Heart right ventricle (tissue), 16 donors: ENCODE measurements at regions not wholly inside any gene's neighbourhood (a gene's known extent, or its start where the extent isn't known, plus 50 kb on each side); places are given as distances from the start of the nearest gene placed in this dataset.

Experiments
- ATAC-seq, 8 donors: fragments of 200-7000 bp; cut with Tn5 transposase; one replicate each; pipeline ENCODE4 v1.9.1; 2020; ENCODE audit warnings: mild to moderate bottlenecking in 8 of 8, moderate library complexity in 8 of 8, moderate number of reproducible peaks in 1 of 8
- DNase-seq, 2 donors: peaks; one replicate each; pipeline ENCODE4 v3.0.0-alpha.2; 2020
- H3K27ac ChIP-seq, 10 donors: fragments of 200-600 bp; sonication (generic) in 2 of 10; one replicate each; pipeline versions ENCODE4 v1.5.0 to v1.8.0; 2020 to 2022; ENCODE audit warnings: mild to moderate bottlenecking in 3 of 10
- H3K27me3 ChIP-seq, 7 donors: fragments of 200-600 bp; one replicate each; pipeline ENCODE4 v1.8.0; 2021 to 2022; ENCODE audit warnings: mild to moderate bottlenecking in 2 of 7
- H3K36me3 ChIP-seq, 9 donors: fragments of 200-600 bp; sonication (generic) in 1 of 9; one replicate each; pipeline versions ENCODE4 v1.5.0 to v1.8.0; 2020 to 2022; ENCODE audit warnings: mild to moderate bottlenecking in 2 of 9
- H3K4me1 ChIP-seq, 9 donors: fragments of 200-600 bp; sonication (generic) in 1 of 9; one replicate each; pipeline versions ENCODE4 v1.5.0 to v1.8.0; 2020 to 2022; ENCODE audit warnings: mild to moderate bottlenecking in 4 of 9
- H3K4me3 ChIP-seq, 10 donors: fragments of 200-600 bp; sonication (generic) in 2 of 10; one replicate each; pipeline versions ENCODE4 v1.5.0 to v1.8.0; 2020 to 2022; ENCODE audit warnings: mild to moderate bottlenecking in 7 of 10, moderate library complexity in 2 of 10
- H3K9me3 ChIP-seq, 11 donors: fragments of 200-600 bp in 10 of 11; sonication (generic) in 2 of 11; one replicate each; pipeline versions ENCODE4 v1.5.0 to v1.8.0; 2013 to 2022; ENCODE audit warnings: mild to moderate bottlenecking in 2 of 11, control low read depth in 1 of 11, moderate library complexity in 1 of 11
- CTCF ChIP-seq, 9 donors: fragments of 200-600 bp; sonication (generic) in 2 of 9; IDR thresholded peaks; one replicate each; pipeline versions ENCODE4 v1.5.0 to v1.8.0; 2021 to 2022; ENCODE audit warnings: antibody characterized with exemption in 9 of 9, mild to moderate bottlenecking in 5 of 9, moderate library complexity in 1 of 9
- WGBS, 2 donors: extraction: QIAGEN DNeasy Blood & Tissue Kit; methylation state at CpG; one replicate each; pipeline ENCODE4 v1.1.7; 2013; ENCODE audit warnings: inconsistent platforms in 1 of 2; 5-methylcytosine and 5-hydroxymethylcytosine counted together
- intact Hi-C, 10 donors: fragments of 100-400 bp; cut with DNase I; formaldehyde crosslinking; loops; one replicate each; pipeline versions ENCODE4 v1.11.1 to v1.14.2; 2022
- donor health status: Arrhythmogenic right ventricular cardiomyopathy.
- donor health status: ischemic (EF 13 %, LVEDD 7.1; RV severe dilation, severe dysfunction).
- donor health status: healthy with polysubstance abuse.
- donor health status: DM: no; HTN: yes; CAD: no.
- donor health status: DM: no; HTN: no; CAD: no.
- donor health status: ischemic (EF 25% LVEDD 6.9; RV normal size, moderate dysfunction).
- donor health status: ischemic (EF 25% LVEDD 5.7; RV mildly dilated, moderate dysfunction).
- donor health status: healthy.
- donor health status: DM: yes; HTN: yes; CAD: no.
- donor health status: Ischemic cardiomyopathy.
- donor health status: ischemic (EF 35%, LVEDD 5.7; RV mildly dilated, moderate dysfunction).
- donor health status: nonischemic (EF 11% LVEDD 7.7; RV severe dilation, severe dysfunction).
- donor health status: DM: yes; HTN: yes; CAD: no.
- donor health status: PGD.
- donor health status: ischemic (EF 29% LVEDD 5.4; RV normal size, mild dysfunction).
- donor health status: nonischemic (EF 23%, LVEDD 6.1; RV moderate dilation, normal function).

DNA sequence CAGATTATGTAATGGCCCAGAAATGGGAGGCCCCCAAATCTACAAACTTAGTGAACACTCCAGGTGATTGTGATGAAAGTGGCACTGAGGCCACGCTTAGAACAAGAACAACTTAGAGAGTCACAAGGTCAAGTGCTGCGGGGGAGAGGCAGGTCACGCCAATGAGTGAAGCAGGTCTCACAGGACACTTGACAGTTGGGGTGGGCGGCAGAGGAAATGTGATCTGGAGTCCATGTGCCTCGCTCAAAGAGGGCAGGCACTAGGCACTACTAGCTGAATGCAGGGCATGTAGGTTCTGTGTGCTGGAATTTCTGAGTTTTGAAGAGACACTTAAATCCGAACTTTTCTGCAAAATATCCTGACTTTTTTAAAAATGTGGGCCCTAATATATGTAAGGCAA is 193.2 kb upstream of the RORB start:
- Histone ChIP-seq H3K27ac (no peak overlapping the region), H3K9me3 (no peaks in the 10 kb centered on the region), H3K27me3 (no peaks in the 10 kb centered on the region), H3K4me3 (no peak overlapping the region), H3K4me1 (no peaks in the 10 kb centered on the region), H3K36me3 (no peaks in the 10 kb centered on the region)
- no peak for TF ChIP-seq CTCF (IDR thresholded peaks at IDR 0.05)
- intact Hi-C loops = no loop called here
- DNase-seq (no peak), ATAC-seq (no peak)
- 54 to 67% methylated on average over 6 of the region's 6 CpGs for WGBS, 2 donors

GRCh38 chr9:74304598-74304997 is 192.5 kb upstream of the RORB start:
- H3K4me3 ChIP-seq = no peak overlapping the region
- no peaks in the 10 kb centered on the region for H3K9me3 ChIP-seq
- H3K27ac ChIP-seq = no peak overlapping the region
- ATAC-seq (no peak), DNase-seq (no peak)
- TF ChIP-seq CTCF (IDR thresholded peaks at IDR 0.05) = no peak
- no peaks in the 10 kb centered on the region for H3K27me3 ChIP-seq
- 67 to 81% methylated on average over 1 of the region's 1 CpG for WGBS, 2 donors
- no peaks in the 10 kb centered on the region for H3K4me1 ChIP-seq
- intact Hi-C loops = no loop called here
- no peaks in the 10 kb centered on the region for H3K36me3 ChIP-seq

- Histone ChIP-seq H3K36me3 (no peaks in the 10 kb centered on the region), H3K9me3 (peaks cover 0 to 17% (median 5%) of the 10 kb centered on the region in 11 donors), H3K4me1 (no peaks in the 10 kb centered on the region), H3K4me3 (no peak overlapping the region), H3K27me3 (no peaks in the 10 kb centered on the region), H3K27ac (no peak overlapping the region)
- WGBS, 2 donors = 51 to 54% methylated on average over 2 of the region's 2 CpGs
- ATAC-seq (no peak), DNase-seq (no peak)
- intact Hi-C loops = loop anchor here in 3 of 10 donors (2.0 to 10.0 kb wide), 3 partner anchors 261 to 268 kb away; no protein-coding TSS in a partner anchor
- TF ChIP-seq CTCF (IDR thresholded peaks at IDR 0.05) = peak in 5 of 9 donors; percentile 11 to 35 (median 22)
Observed at GRCh38 chr9:74309654-74310053, 187.5 kb upstream of the RORB start.

- intact Hi-C loops = loop anchor here in 2 of 10 donors (5.0 to 10.0 kb wide), 2 partner anchors 205 to 258 kb away; no protein-coding TSS in a partner anchor
- no peak for ATAC-seq
Observed at GRCh38 chr9:74317235-74317634, 179.9 kb upstream of the RORB start.

More at GRCh38 chr9:74317235-74317634, 179.9 kb upstream of the RORB start:
- TF ChIP-seq CTCF (IDR thresholded peaks at IDR 0.05) = no peak
- Histone ChIP-seq H3K4me1 (no peaks in the 10 kb centered on the region), H3K4me3 (no peak overlapping the region), H3K27ac (no peak overlapping the region), H3K27me3 (no peaks in the 10 kb centered on the region), H3K36me3 (no peaks in the 10 kb centered on the region), H3K9me3 (peaks cover 0 to 39% (median 0%) of the 10 kb centered on the region in 11 donors)
- DNase-seq = no peak
- 0 to 97% methylated on average over 1 of the region's 1 CpG for WGBS, 2 donors
